ENCODE measurements at regions not wholly inside any gene's neighbourhood (a gene's known extent, or its start where the extent isn't known, plus 50 kb on each side); places are given as distances from the start of the nearest gene placed in this dataset.

- DNase-seq (ENCODE audit: low read depth in 2 of 2), result no peak
Observed at GRCh38 chr16:86909359-86910160, 331.2 kb downstream of the FOXL1 start.

- DNase-seq (ENCODE audit: low read depth in 2 of 2), result no peak
Observed at GRCh38 chr16:86910161-86910769, 331.9 kb downstream of the FOXL1 start.

GRCh38 chr16:86911437-86911958, 333.1 kb downstream of the FOXL1 start:
- no peak for DNase-seq (ENCODE audit: low read depth in 2 of 2)

GRCh38 chr16:86913886-86914285, 335.5 kb downstream of the FOXL1 start:
- DNase-seq (ENCODE audit: low read depth in 2 of 2), result no peak

GRCh38 chr16:86914876-86915717, 336.7 kb downstream of the FOXL1 start:
- no peak for DNase-seq (ENCODE audit: low read depth in 2 of 2)

GRCh38 chr16:86917471-86918365, 339.4 kb downstream of the FOXL1 start:
- DNase-seq (ENCODE audit: low read depth in 2 of 2), result no peak

- no peak for DNase-seq (ENCODE audit: low read depth in 2 of 2)
Observed at GRCh38 chr16:86918637-86919036, 340.3 kb downstream of the FOXL1 start.

- DNase-seq (ENCODE audit: low read depth in 2 of 2), result no peak
Observed at GRCh38 chr16:86919078-86919477, 340.7 kb downstream of the FOXL1 start.

GRCh38 chr16:86919578-86920305, 341.4 kb downstream of the FOXL1 start:
- no peak for DNase-seq (ENCODE audit: low read depth in 2 of 2)

- no peak for DNase-seq (ENCODE audit: low read depth in 2 of 2)
Observed at GRCh38 chr16:86921289-86921688, 342.9 kb downstream of the FOXL1 start.

GRCh38 chr16:86922311-86922710, 344.0 kb downstream of the FOXL1 start:
- DNase-seq (ENCODE audit: low read depth in 2 of 2), result no peak

GRCh38 chr16:86923656-86924055, 345.3 kb downstream of the FOXL1 start:
- no peak for DNase-seq (ENCODE audit: low read depth in 2 of 2)

GRCh38 chr16:86924537-86924936, 346.2 kb downstream of the FOXL1 start:
- peak; percentile 53 to 57 for DNase-seq (ENCODE audit: low read depth in 2 of 2)

GRCh38 chr16:86925067-86925791, 346.9 kb downstream of the FOXL1 start:
- peak; percentile 81 to 84 for DNase-seq (ENCODE audit: low read depth in 2 of 2)

- no peak for DNase-seq (ENCODE audit: low read depth in 2 of 2)
Observed at GRCh38 chr16:86926181-86927094, 348.1 kb downstream of the FOXL1 start.

- DNase-seq (ENCODE audit: low read depth in 2 of 2), result no peak
Observed at GRCh38 chr16:86927699-86928098, 349.4 kb downstream of the FOXL1 start.

GRCh38 chr16:86928523-86929011, 350.2 kb downstream of the FOXL1 start:
- no peak for DNase-seq (ENCODE audit: low read depth in 2 of 2)

GRCh38 chr16:86929057-86929871, 350.9 kb downstream of the FOXL1 start:
- peak; percentile 61 to 65 for DNase-seq (ENCODE audit: low read depth in 2 of 2)
